H54 (cell line): ENCODE measurements at regions not wholly inside any gene's neighbourhood (a gene's known extent, or its start where the extent isn't known, plus 50 kb on each side); places are given as distances from the start of the nearest gene placed in this dataset.

Source experiments
- DNase-seq: peaks from one replicate; pipeline ENCODE4 v3.0.0; 2011; ENCODE audit warnings: low spot score, mixed read lengths; ENCODE audit not compliant: insufficient read length
- FAIRE-seq: peaks from 3 replicates; lab custom pipeline; 2011; peaks lifted over from hg19 to GRCh38; lab: Jason Lieb, UNC
- POLR2A ChIP-seq: IDR thresholded peaks from 2 replicates; pipeline ENCODE4 v1.6.1; 2011; ENCODE audit warnings: low read depth, mild to moderate bottlenecking, low read length

GRCh38 chr4:105014635-105015034 lies 132.0 kb upstream of the TET2 start:
- no peak for DNase-seq
- no peak for TF ChIP-seq POLR2A
- FAIRE-seq, result no peak

GRCh38 chr4:105015750-105016149 lies 130.9 kb upstream of the TET2 start:
- DNase-seq (no peak), FAIRE-seq (no peak)
- TF ChIP-seq POLR2A, result no peak

- peak; percentile 73 for FAIRE-seq
- DNase-seq, result peak; percentile 15
- TF ChIP-seq POLR2A, result no peak; the same call in 1 of the 2 replicates
These were observed 123.6 kb upstream of the TET2 start for GRCh38 chr4:105022811-105023667.

- FAIRE-seq, result no peak
- DNase-seq, result no peak
- no peak for TF ChIP-seq POLR2A
These were observed 123.0 kb upstream of the TET2 start for GRCh38 chr4:105023668-105024055.

GRCh38 chr4:105025263-105026017 lies 121.2 kb upstream of the TET2 start:
- no peak for FAIRE-seq

GRCh38 chr4:105036991-105037390 lies 109.7 kb upstream of the TET2 start:
- no peak for TF ChIP-seq POLR2A
- FAIRE-seq (no peak), DNase-seq (no peak)

More at GRCh38 chr4:105025263-105026017, 121.2 kb upstream of the TET2 start:
- DNase-seq, result no peak
- no peak for TF ChIP-seq POLR2A

- TF ChIP-seq POLR2A, result no peak
- DNase-seq (no peak), FAIRE-seq (no peak)
These were observed 104.2 kb upstream of the TET2 start for GRCh38 chr4:105042451-105042850.

- TF ChIP-seq POLR2A, result no peak
- no peak for DNase-seq
- no peak for FAIRE-seq
These were observed 95.8 kb upstream of the TET2 start for GRCh38 chr4:105050896-105051295.

- DNase-seq (no peak), FAIRE-seq (no peak)
- no peak for TF ChIP-seq POLR2A
These were observed 89.1 kb upstream of the TET2 start for GRCh38 chr4:105057370-105058105.

- FAIRE-seq, result peak; percentile 38
These were observed 88.4 kb upstream of the TET2 start for GRCh38 chr4:105058177-105058812.

GRCh38 chr4:105059337-105059736 lies 87.3 kb upstream of the TET2 start:
- no peak for TF ChIP-seq POLR2A
- DNase-seq (no peak), FAIRE-seq (no peak)

More at GRCh38 chr4:105058177-105058812, 88.4 kb upstream of the TET2 start:
- no peak for DNase-seq
- TF ChIP-seq POLR2A, result no peak

- no peak for DNase-seq
- no peak for TF ChIP-seq POLR2A
- peak; percentile 64 for FAIRE-seq
These were observed 86.0 kb upstream of the TET2 start for GRCh38 chr4:105060628-105061027.

GRCh38 chr4:105061136-105061696 lies 85.5 kb upstream of the TET2 start:
- FAIRE-seq (peak; percentile 93), DNase-seq (no peak)
- TF ChIP-seq POLR2A, result no peak
